Keratinocyte (primary cell): ENCODE measurements at regions not wholly inside any gene's neighbourhood (a gene's known extent, or its start where the extent isn't known, plus 50 kb on each side); places are given as distances from the start of the nearest gene placed in this dataset.
"Not testable (repeated sequence)": the region's sequence is repeated elsewhere in the genome, so short reads cannot be mapped to it uniquely, and the experiment has no call there.

Experiments used
- DNase-seq: peaks from one replicate; pipeline ENCODE4 v3.0.0-alpha.2; 2011; ENCODE audit warnings: low read depth, missing footprints, low spot score
- FAIRE-seq: peaks from 2 replicates; lab custom pipeline; 2011; peaks lifted over from hg19 to GRCh38; lab: Jason Lieb, UNC
- H2AFZ ChIP-seq: 2 replicates; pipeline ENCODE4 v1.6.0; 2012; ENCODE audit warnings: low read length, control low read depth, inconsistent platforms; ENCODE audit not compliant: control insufficient read depth
- H3K27ac ChIP-seq: 2 replicates; pipeline ENCODE4 v1.5.1; 2011; ENCODE audit warnings: low read length; ENCODE audit not compliant: control insufficient read depth, insufficient read depth
- H3K27me3 ChIP-seq: 3 replicates; pipeline ENCODE4 v1.6.0; 2011; ENCODE audit warnings: low read length; ENCODE audit not compliant: control insufficient read depth, insufficient read depth; ENCODE audit errors: extremely low read depth
- H3K36me3 ChIP-seq, 2 experiments: 2 replicates in 1 of 2; 3 replicates in 1 of 2; pipeline ENCODE4 v1.5.1; 2011; ENCODE audit warnings: low read length in 2 of 2, mild to moderate bottlenecking in 1 of 2; ENCODE audit not compliant: control insufficient read depth in 2 of 2, insufficient read depth in 2 of 2; ENCODE audit errors: extremely low read depth in 1 of 2
- H3K4me1 ChIP-seq: 3 replicates; pipeline ENCODE4 v1.5.1; 2011; ENCODE audit warnings: low read length; ENCODE audit not compliant: control insufficient read depth, insufficient read depth; ENCODE audit errors: extremely low read depth
- H3K4me2 ChIP-seq: 3 replicates; pipeline ENCODE4 v1.6.0; 2011; ENCODE audit warnings: low read depth, low read length; ENCODE audit not compliant: control insufficient read depth, insufficient read depth; ENCODE audit errors: extremely low read depth
- H3K4me3 ChIP-seq, 3 experiments: fragments of 200-600 bp in 1 of 3; sonication (generic) in 1 of 3; 2 replicates in 2 of 3; 3 replicates in 1 of 3; pipeline ENCODE4 v1.5.1; 2011 to 2016; ENCODE audit warnings: low read length in 3 of 3, mild to moderate bottlenecking in 3 of 3, control low read depth in 2 of 3, inconsistent platforms in 1 of 3, low read depth in 1 of 3, mixed read lengths in 1 of 3, mixed run types in 1 of 3, moderate library complexity in 1 of 3; ENCODE audit not compliant: control insufficient read depth in 2 of 3, insufficient read depth in 2 of 3; ENCODE audit errors: extremely low read depth in 1 of 3
- H3K79me2 ChIP-seq: 2 replicates; pipeline ENCODE4 v1.6.0; 2012; ENCODE audit warnings: low read length; ENCODE audit not compliant: control insufficient read depth, insufficient read depth
- H3K9ac ChIP-seq: 3 replicates; pipeline ENCODE4 v1.6.0; 2011; ENCODE audit warnings: low read length; ENCODE audit not compliant: control insufficient read depth, insufficient read depth; ENCODE audit errors: extremely low read depth
- H3K9me1 ChIP-seq: 3 replicates; pipeline ENCODE4 v1.6.0; 2011; ENCODE audit warnings: low read length; ENCODE audit not compliant: control insufficient read depth, insufficient read depth; ENCODE audit errors: extremely low read depth
- H3K9me3 ChIP-seq: 2 replicates; pipeline ENCODE4 v1.5.1; 2012; ENCODE audit warnings: low read depth, low read length; ENCODE audit not compliant: control insufficient read depth
- H4K20me1 ChIP-seq: 3 replicates; pipeline ENCODE4 v1.6.0; 2011; ENCODE audit warnings: low read length; ENCODE audit not compliant: control insufficient read depth, insufficient read depth; ENCODE audit errors: extremely low read depth
- EZH2 ChIP-seq: IDR thresholded peaks from one replicate; pipeline ENCODE4 v1.6.1; 2012; ENCODE audit warnings: inconsistent platforms, mild to moderate bottlenecking, low read length, moderate library complexity
- dilution Hi-C: fragments of 300-500 bp; cut with MboI; formaldehyde crosslinking; loops from one replicate; pipeline ENCODE4 v1.7.0; 2020; ENCODE audit warnings: low sequenced_read_pairs; ENCODE audit not compliant: extremely low pct_ligation_motif_present
- TF ChIP-seq, protein P1 (sequence below), 3 experiments: IDR thresholded peaks in 1 of 3; conservative IDR thresholded peaks in 1 of 3; optimal IDR thresholded peaks in 1 of 3; 2 replicates in 2 of 3; 3 replicates in 1 of 3; pipeline versions ENCODE3 to v1.5.1; 2011; ENCODE audit warnings: low read length in 3 of 3, mild to moderate bottlenecking in 3 of 3, moderate library complexity in 2 of 3, control low read depth in 1 of 3, inconsistent platforms in 1 of 3; ENCODE audit not compliant: insufficient read depth in 2 of 3; ENCODE audit errors: extremely low read depth in 1 of 3

DNA sequence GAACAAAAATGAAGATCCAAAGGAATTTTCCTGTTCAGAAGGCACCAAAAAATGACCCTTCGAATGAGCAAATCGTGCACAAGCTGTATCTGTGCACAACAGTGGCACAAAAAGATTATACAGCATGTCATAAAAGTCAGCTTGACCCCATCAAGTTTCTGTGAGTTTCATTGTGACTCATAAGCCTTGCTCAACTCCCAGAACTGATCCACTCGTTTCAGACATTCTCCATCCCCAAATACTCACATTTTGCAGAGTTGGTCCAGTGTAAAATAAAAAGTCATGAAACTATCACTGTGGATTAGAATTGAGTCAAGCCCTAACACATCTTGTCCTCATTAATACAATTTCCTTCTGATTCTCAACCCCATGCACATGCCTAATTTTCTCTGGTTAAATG lies 174.7 kb upstream of the PKN2 start:
- Histone ChIP-seq H3K79me2 (no peaks in the 10 kb centered on the region), H3K36me3 (no peaks in the 10 kb centered on the region), H3K9me3 (no peaks in the 10 kb centered on the region), H3K9ac (no peak overlapping the region), H2AFZ (no peak overlapping the region), H3K9me1 (no peaks in the 10 kb centered on the region), H4K20me1 (no peaks in the 10 kb centered on the region), H3K4me1 (no peaks in the 10 kb centered on the region), H3K27ac (no peak overlapping the region), H3K27me3 (no peaks in the 10 kb centered on the region), H3K4me3 (no peak overlapping the region), H3K4me2 (no peak overlapping the region)
- dilution Hi-C loops = no loop called here
- no peak for FAIRE-seq
- no peak for DNase-seq
- no peak for TF ChIP-seq EZH2
- TF ChIP-seq, protein P1, sequence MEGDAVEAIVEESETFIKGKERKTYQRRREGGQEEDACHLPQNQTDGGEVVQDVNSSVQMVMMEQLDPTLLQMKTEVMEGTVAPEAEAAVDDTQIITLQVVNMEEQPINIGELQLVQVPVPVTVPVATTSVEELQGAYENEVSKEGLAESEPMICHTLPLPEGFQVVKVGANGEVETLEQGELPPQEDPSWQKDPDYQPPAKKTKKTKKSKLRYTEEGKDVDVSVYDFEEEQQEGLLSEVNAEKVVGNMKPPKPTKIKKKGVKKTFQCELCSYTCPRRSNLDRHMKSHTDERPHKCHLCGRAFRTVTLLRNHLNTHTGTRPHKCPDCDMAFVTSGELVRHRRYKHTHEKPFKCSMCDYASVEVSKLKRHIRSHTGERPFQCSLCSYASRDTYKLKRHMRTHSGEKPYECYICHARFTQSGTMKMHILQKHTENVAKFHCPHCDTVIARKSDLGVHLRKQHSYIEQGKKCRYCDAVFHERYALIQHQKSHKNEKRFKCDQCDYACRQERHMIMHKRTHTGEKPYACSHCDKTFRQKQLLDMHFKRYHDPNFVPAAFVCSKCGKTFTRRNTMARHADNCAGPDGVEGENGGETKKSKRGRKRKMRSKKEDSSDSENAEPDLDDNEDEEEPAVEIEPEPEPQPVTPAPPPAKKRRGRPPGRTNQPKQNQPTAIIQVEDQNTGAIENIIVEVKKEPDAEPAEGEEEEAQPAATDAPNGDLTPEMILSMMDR (optimal IDR thresholded peaks at IDR 0.05 in 1 of 3, IDR thresholded peaks at IDR 0.05 in 1 of 3, conservative IDR thresholded peaks at IDR 0.05 in 1 of 3; ENCODE audit: extremely low read depth in 1 of 3, insufficient read depth in 2 of 3, low read length in 3 of 3) = no peak

DNA sequence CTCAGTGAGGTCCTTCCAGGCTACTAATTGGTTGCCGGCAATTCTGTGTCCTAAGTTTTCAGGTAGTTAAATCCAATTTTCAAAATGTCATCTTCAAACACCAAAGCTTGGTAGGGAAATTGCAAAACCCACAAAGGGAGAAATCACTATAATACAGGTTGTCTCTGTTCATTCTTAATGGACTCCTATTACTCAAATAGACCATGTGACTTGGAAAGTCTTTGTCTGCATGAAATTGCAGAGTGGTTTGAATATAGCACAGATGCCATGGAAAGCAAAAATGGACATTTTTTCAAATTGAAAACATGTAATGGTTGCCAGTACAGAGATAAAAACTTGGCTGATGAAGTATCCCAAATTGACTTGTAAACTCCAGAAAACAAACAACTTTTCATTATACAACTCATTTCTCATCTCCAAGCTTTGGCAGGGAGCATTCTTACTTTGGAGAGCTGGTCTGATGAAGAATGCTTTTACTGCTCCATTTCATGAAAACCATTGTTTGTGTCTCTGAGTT lies 169.5 kb upstream of the PKN2 start:
- no peaks in the 10 kb centered on the region for H3K36me3 ChIP-seq
- no peaks in the 10 kb centered on the region for H3K27me3 ChIP-seq
- FAIRE-seq (no peak), DNase-seq (no peak)
- H3K9me1 ChIP-seq = no peaks in the 10 kb centered on the region
- no peak overlapping the region for H3K27ac ChIP-seq
- H3K4me3 ChIP-seq = no peak overlapping the region
- no peaks in the 10 kb centered on the region for H4K20me1 ChIP-seq
- TF ChIP-seq, protein P1 (optimal IDR thresholded peaks at IDR 0.05 in 1 of 3, IDR thresholded peaks at IDR 0.05 in 1 of 3, conservative IDR thresholded peaks at IDR 0.05 in 1 of 3; ENCODE audit: extremely low read depth in 1 of 3, insufficient read depth in 2 of 3, low read length in 3 of 3) = no peak
- H2AFZ ChIP-seq = no peak overlapping the region
- H3K9ac ChIP-seq = no peak overlapping the region
- no peak overlapping the region for H3K4me2 ChIP-seq
- H3K4me1 ChIP-seq = no peaks in the 10 kb centered on the region
- dilution Hi-C loops = no loop called here
- H3K79me2 ChIP-seq = no peaks in the 10 kb centered on the region
- no peaks in the 10 kb centered on the region for H3K9me3 ChIP-seq

DNA sequence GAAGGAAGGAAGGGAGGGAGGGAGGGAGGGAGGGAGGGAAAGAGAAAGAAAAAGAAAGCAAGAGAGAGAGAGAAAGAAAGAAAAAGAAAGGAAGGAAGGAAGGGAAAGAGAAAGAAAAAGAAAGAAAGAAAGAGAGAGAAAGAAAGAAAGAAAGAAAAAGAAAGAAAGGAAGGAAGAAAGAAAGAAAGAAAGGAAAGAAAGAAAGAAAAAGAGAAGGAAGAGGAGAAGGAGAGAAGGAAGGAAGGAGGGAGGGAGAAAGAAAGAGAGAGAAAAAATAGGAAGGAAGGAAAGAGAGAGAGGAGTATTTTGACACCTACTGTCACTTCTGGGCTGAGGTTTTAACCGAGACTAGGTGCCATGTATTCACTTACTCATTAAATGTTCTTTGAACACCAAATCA lies 166.6 kb upstream of the PKN2 start:
- FAIRE-seq, H3K9ac ChIP-seq, dilution Hi-C loops, H3K27ac ChIP-seq, H3K4me1 ChIP-seq, H3K9me3 ChIP-seq, DNase-seq, H3K4me2 ChIP-seq, H3K36me3 ChIP-seq, H4K20me1 ChIP-seq, H3K79me2 ChIP-seq, H3K9me1 ChIP-seq, H2AFZ ChIP-seq, H3K4me3 ChIP-seq, H3K27me3 ChIP-seq: not testable (repeated sequence)
